ENCODE measurements at regions not wholly inside any gene's neighbourhood (a gene's known extent, or its start where the extent isn't known, plus 50 kb on each side); places are given as distances from the start of the nearest gene placed in this dataset.

DNA sequence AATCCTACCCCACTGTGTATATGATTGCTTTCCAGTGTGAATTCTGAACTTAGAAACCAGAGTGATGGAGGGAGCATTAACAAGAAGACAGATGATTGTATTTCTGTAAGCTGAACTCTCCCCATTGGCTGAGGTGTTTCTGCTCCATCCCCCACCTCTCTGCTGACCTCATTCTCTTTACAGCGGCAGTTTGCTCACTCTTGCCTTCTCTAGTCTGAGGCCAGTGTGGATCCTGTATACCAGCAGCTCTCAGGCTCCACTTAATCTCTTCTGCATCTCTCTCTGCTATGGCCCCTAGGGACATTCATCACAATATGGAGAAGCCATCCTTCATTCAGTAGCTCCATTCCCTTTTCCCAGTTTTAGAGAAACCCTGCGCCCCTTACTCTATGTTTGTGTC is 358.8 kb downstream of the MAN2A1 start:
- no peak for TF ChIP-seq POLR2A (IDR thresholded peaks at IDR 0.05)
- TF ChIP-seq, protein P1, sequence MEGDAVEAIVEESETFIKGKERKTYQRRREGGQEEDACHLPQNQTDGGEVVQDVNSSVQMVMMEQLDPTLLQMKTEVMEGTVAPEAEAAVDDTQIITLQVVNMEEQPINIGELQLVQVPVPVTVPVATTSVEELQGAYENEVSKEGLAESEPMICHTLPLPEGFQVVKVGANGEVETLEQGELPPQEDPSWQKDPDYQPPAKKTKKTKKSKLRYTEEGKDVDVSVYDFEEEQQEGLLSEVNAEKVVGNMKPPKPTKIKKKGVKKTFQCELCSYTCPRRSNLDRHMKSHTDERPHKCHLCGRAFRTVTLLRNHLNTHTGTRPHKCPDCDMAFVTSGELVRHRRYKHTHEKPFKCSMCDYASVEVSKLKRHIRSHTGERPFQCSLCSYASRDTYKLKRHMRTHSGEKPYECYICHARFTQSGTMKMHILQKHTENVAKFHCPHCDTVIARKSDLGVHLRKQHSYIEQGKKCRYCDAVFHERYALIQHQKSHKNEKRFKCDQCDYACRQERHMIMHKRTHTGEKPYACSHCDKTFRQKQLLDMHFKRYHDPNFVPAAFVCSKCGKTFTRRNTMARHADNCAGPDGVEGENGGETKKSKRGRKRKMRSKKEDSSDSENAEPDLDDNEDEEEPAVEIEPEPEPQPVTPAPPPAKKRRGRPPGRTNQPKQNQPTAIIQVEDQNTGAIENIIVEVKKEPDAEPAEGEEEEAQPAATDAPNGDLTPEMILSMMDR (IDR thresholded peaks at IDR 0.05): no peak
